Keratinocyte (primary cell): ENCODE measurements at regions not wholly inside any gene's neighbourhood (a gene's known extent, or its start where the extent isn't known, plus 50 kb on each side); places are given as distances from the start of the nearest gene placed in this dataset.

Source experiments
- DNase-seq: peaks from one replicate; pipeline ENCODE4 v3.0.0-alpha.2; 2011; ENCODE audit warnings: low read depth, missing footprints, low spot score
- FAIRE-seq: peaks from 2 replicates; lab custom pipeline; 2011; peaks lifted over from hg19 to GRCh38; lab: Jason Lieb, UNC
- H2AFZ ChIP-seq: 2 replicates; pipeline ENCODE4 v1.6.0; 2012; ENCODE audit warnings: low read length, control low read depth, inconsistent platforms; ENCODE audit not compliant: control insufficient read depth
- H3K27ac ChIP-seq: 2 replicates; pipeline ENCODE4 v1.5.1; 2011; ENCODE audit warnings: low read length; ENCODE audit not compliant: control insufficient read depth, insufficient read depth
- H3K27me3 ChIP-seq: 3 replicates; pipeline ENCODE4 v1.6.0; 2011; ENCODE audit warnings: low read length; ENCODE audit not compliant: control insufficient read depth, insufficient read depth; ENCODE audit errors: extremely low read depth
- H3K36me3 ChIP-seq, 2 experiments: 2 replicates in 1 of 2; 3 replicates in 1 of 2; pipeline ENCODE4 v1.5.1; 2011; ENCODE audit warnings: low read length in 2 of 2, mild to moderate bottlenecking in 1 of 2; ENCODE audit not compliant: control insufficient read depth in 2 of 2, insufficient read depth in 2 of 2; ENCODE audit errors: extremely low read depth in 1 of 2
- H3K4me1 ChIP-seq: 3 replicates; pipeline ENCODE4 v1.5.1; 2011; ENCODE audit warnings: low read length; ENCODE audit not compliant: control insufficient read depth, insufficient read depth; ENCODE audit errors: extremely low read depth
- H3K4me2 ChIP-seq: 3 replicates; pipeline ENCODE4 v1.6.0; 2011; ENCODE audit warnings: low read depth, low read length; ENCODE audit not compliant: control insufficient read depth, insufficient read depth; ENCODE audit errors: extremely low read depth
- H3K4me3 ChIP-seq, 3 experiments: fragments of 200-600 bp in 1 of 3; sonication (generic) in 1 of 3; 2 replicates in 2 of 3; 3 replicates in 1 of 3; pipeline ENCODE4 v1.5.1; 2011 to 2016; ENCODE audit warnings: low read length in 3 of 3, mild to moderate bottlenecking in 3 of 3, control low read depth in 2 of 3, inconsistent platforms in 1 of 3, low read depth in 1 of 3, mixed read lengths in 1 of 3, mixed run types in 1 of 3, moderate library complexity in 1 of 3; ENCODE audit not compliant: control insufficient read depth in 2 of 3, insufficient read depth in 2 of 3; ENCODE audit errors: extremely low read depth in 1 of 3
- H3K79me2 ChIP-seq: 2 replicates; pipeline ENCODE4 v1.6.0; 2012; ENCODE audit warnings: low read length; ENCODE audit not compliant: control insufficient read depth, insufficient read depth
- H3K9ac ChIP-seq: 3 replicates; pipeline ENCODE4 v1.6.0; 2011; ENCODE audit warnings: low read length; ENCODE audit not compliant: control insufficient read depth, insufficient read depth; ENCODE audit errors: extremely low read depth
- H3K9me1 ChIP-seq: 3 replicates; pipeline ENCODE4 v1.6.0; 2011; ENCODE audit warnings: low read length; ENCODE audit not compliant: control insufficient read depth, insufficient read depth; ENCODE audit errors: extremely low read depth
- H3K9me3 ChIP-seq: 2 replicates; pipeline ENCODE4 v1.5.1; 2012; ENCODE audit warnings: low read depth, low read length; ENCODE audit not compliant: control insufficient read depth
- H4K20me1 ChIP-seq: 3 replicates; pipeline ENCODE4 v1.6.0; 2011; ENCODE audit warnings: low read length; ENCODE audit not compliant: control insufficient read depth, insufficient read depth; ENCODE audit errors: extremely low read depth
- EZH2 ChIP-seq: IDR thresholded peaks from one replicate; pipeline ENCODE4 v1.6.1; 2012; ENCODE audit warnings: inconsistent platforms, mild to moderate bottlenecking, low read length, moderate library complexity
- dilution Hi-C: fragments of 300-500 bp; cut with MboI; formaldehyde crosslinking; loops from one replicate; pipeline ENCODE4 v1.7.0; 2020; ENCODE audit warnings: low sequenced_read_pairs; ENCODE audit not compliant: extremely low pct_ligation_motif_present
- TF ChIP-seq, protein P1 (sequence below), 3 experiments: IDR thresholded peaks in 1 of 3; conservative IDR thresholded peaks in 1 of 3; optimal IDR thresholded peaks in 1 of 3; 2 replicates in 2 of 3; 3 replicates in 1 of 3; pipeline versions ENCODE3 to v1.5.1; 2011; ENCODE audit warnings: low read length in 3 of 3, mild to moderate bottlenecking in 3 of 3, moderate library complexity in 2 of 3, control low read depth in 1 of 3, inconsistent platforms in 1 of 3; ENCODE audit not compliant: insufficient read depth in 2 of 3; ENCODE audit errors: extremely low read depth in 1 of 3

DNA sequence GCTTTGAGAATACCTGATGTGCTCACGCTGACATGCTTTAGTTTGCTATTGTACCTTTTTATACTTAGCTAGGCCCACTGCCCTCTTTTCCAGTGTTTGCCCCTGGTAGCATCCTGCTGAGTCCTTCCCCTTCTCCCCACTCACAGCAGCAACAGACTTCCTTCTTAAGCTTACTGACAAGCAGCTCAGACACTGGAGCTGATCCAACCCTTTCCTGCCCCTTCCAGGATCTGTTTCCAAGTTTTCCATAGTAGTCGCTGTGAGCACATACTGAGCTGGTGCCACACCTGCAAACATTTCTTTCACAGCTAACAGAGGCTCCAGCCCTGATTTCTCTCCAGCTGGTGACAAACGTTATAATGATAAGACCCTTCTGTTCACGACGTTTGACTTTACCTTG, 991.4 kb upstream of the CELF4 start:
- Histone ChIP-seq H3K9ac (no peak overlapping the region), H3K4me2 (no peak overlapping the region), H3K4me3 (no peak overlapping the region), H4K20me1 (no peaks in the 10 kb centered on the region), H3K27me3 (no peaks in the 10 kb centered on the region), H3K9me1 (no peaks in the 10 kb centered on the region), H3K79me2 (no peaks in the 10 kb centered on the region), H3K4me1 (peaks cover 10% of the 10 kb centered on the region), H2AFZ (no peak overlapping the region), H3K36me3 (no peaks in the 10 kb centered on the region), H3K27ac (no peak overlapping the region), H3K9me3 (no peaks in the 10 kb centered on the region)
- DNase-seq (no peak), FAIRE-seq (peak; percentile 13)
- TF ChIP-seq EZH2: no peak
- TF ChIP-seq, protein P1, sequence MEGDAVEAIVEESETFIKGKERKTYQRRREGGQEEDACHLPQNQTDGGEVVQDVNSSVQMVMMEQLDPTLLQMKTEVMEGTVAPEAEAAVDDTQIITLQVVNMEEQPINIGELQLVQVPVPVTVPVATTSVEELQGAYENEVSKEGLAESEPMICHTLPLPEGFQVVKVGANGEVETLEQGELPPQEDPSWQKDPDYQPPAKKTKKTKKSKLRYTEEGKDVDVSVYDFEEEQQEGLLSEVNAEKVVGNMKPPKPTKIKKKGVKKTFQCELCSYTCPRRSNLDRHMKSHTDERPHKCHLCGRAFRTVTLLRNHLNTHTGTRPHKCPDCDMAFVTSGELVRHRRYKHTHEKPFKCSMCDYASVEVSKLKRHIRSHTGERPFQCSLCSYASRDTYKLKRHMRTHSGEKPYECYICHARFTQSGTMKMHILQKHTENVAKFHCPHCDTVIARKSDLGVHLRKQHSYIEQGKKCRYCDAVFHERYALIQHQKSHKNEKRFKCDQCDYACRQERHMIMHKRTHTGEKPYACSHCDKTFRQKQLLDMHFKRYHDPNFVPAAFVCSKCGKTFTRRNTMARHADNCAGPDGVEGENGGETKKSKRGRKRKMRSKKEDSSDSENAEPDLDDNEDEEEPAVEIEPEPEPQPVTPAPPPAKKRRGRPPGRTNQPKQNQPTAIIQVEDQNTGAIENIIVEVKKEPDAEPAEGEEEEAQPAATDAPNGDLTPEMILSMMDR (optimal IDR thresholded peaks at IDR 0.05 in 1 of 3, IDR thresholded peaks at IDR 0.05 in 1 of 3, conservative IDR thresholded peaks at IDR 0.05 in 1 of 3; ENCODE audit: extremely low read depth in 1 of 3, insufficient read depth in 2 of 3, low read length in 3 of 3): no peak
- dilution Hi-C loops: no loop called here

DNA sequence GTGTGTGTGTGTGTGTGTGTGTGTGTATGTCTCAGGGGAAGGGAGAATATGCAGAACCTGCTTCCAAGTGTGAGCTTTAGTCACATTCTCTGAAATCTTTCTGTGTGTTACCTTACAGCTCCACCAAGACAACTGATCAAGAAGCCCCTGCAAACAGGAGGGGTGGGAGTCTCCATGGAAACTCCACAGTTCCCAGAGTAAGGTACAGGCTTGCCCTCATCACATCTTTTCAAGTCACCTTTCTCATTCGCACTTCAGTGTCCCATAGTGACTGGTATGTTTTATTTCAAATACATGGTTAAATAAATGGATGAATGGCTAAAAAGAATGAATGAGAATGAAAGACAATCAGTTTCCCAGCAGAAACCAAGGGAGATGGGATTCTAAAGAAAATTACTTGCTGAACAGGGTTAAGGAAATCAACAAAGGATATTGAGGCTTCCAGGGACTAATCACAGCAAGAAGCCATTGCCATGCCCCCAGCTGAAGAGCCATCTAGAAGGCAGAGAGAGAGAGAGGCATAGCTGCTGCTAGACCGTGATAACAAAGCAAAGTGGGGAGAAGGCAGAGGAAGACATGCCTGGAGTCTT, 987.2 kb upstream of the CELF4 start:
- DNase-seq: no peak
- TF ChIP-seq, protein P1 (optimal IDR thresholded peaks at IDR 0.05 in 1 of 3, IDR thresholded peaks at IDR 0.05 in 1 of 3, conservative IDR thresholded peaks at IDR 0.05 in 1 of 3; ENCODE audit: extremely low read depth in 1 of 3, insufficient read depth in 2 of 3, low read length in 3 of 3): no peak
- TF ChIP-seq EZH2: no peak
- Histone ChIP-seq H4K20me1 (no peaks in the 10 kb centered on the region), H3K9me3 (no peaks in the 10 kb centered on the region), H3K4me1 (peaks cover 19% of the 10 kb centered on the region), H3K36me3 (no peaks in the 10 kb centered on the region), H3K4me3 (no peak overlapping the region), H3K79me2 (no peaks in the 10 kb centered on the region), H3K9ac (no peak overlapping the region), H3K4me2 (no peak overlapping the region), H3K27me3 (no peaks in the 10 kb centered on the region), H3K9me1 (no peaks in the 10 kb centered on the region), H2AFZ (no peak overlapping the region), H3K27ac (no peak overlapping the region)
- no peak for FAIRE-seq
- dilution Hi-C loops: no loop called here
